Vagina (tissue), 2 donors: ENCODE measurements at regions not wholly inside any gene's neighbourhood (a gene's known extent, or its start where the extent isn't known, plus 50 kb on each side); places are given as distances from the start of the nearest gene placed in this dataset.

ENCODE experiments used
- DNase-seq, 2 donors: peaks; one replicate each; pipeline ENCODE4 v3.0.0-alpha.2; 2017; ENCODE audit errors: extremely low spot score in 2 of 2
- H3K27ac ChIP-seq: fragments of 200-600 bp; sonication (generic); one replicate; pipeline ENCODE4 v1.5.1; 2019
- H3K27me3 ChIP-seq: fragments of 200-600 bp; sonication (generic); one replicate; pipeline ENCODE4 v1.5.1; 2019
- H3K36me3 ChIP-seq, 2 donors: fragments of 200-600 bp; sonication (generic); one replicate each; pipeline ENCODE4 v1.5.1; 2017 to 2019
- H3K4me1 ChIP-seq: fragments of 200-600 bp; sonication (generic); one replicate; pipeline ENCODE4 v1.5.1; 2019
- H3K4me3 ChIP-seq, 2 donors: fragments of 200-600 bp; sonication (generic); 1 replicate in 1 of 2; 2 replicates in 1 of 2; pipeline ENCODE4 v1.5.1; 2016 to 2019
- H3K9me3 ChIP-seq: fragments of 200-600 bp; sonication (generic); one replicate; pipeline ENCODE4 v1.5.1; 2019
- POLR2A ChIP-seq, 2 donors: fragments of 450-650 bp; IDR thresholded peaks; one replicate each; pipeline ENCODE4 v1.6.1; 2017; ENCODE audit warnings: antibody characterized with exemption in 2 of 2, mild to moderate bottlenecking in 2 of 2, moderate library complexity in 2 of 2
- POLR2AphosphoS5 ChIP-seq, 2 donors: sonication (generic); formaldehyde crosslinking; IDR thresholded peaks; one replicate each; pipeline ENCODE4 v1.9.0; 2017; ENCODE audit warnings: antibody characterized with exemption in 2 of 2, mild to moderate bottlenecking in 2 of 2, low read depth in 1 of 2; ENCODE audit not compliant: insufficient read depth in 1 of 2
- intact Hi-C: fragments of 100-400 bp; cut with DNase I; formaldehyde crosslinking; loops from one replicate; pipeline ENCODE4 v1.15.1; 2023
- TF ChIP-seq, protein P1 (sequence below), 3 experiments: fragments of 450-650 bp in 2 of 3; fragments of 200-600 bp in 1 of 3; sonication (generic) in 1 of 3; IDR thresholded peaks; one replicate each; pipeline ENCODE4 v1.5.1; 2017 to 2019; ENCODE audit warnings: antibody characterized with exemption in 3 of 3, mild to moderate bottlenecking in 2 of 3, moderate library complexity in 2 of 3

DNA sequence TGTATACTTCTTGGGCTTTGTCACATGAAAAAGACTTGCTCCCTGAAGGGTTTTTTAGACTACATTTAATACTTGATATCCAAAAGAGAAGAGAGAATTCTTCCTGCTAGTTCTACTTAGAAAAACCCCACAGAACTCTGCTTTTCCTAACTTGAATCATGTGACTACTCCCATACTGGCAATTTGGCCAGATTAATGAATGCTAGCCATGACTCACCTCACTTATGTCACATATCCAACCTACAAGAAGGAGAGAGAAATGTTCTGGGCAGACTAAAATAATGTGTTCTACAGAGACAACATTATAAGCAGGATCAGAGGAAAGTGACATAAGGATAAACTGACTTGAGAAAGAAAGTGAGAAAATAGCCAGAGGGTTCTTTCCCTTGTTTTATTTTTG is 249.3 kb upstream of the GULP1 start:
- Histone ChIP-seq H3K27me3 (no peaks in the 10 kb centered on the region), H3K27ac (no peak overlapping the region), H3K9me3 (no peaks in the 10 kb centered on the region), H3K4me3 (no peak overlapping the region), H3K36me3 (no peaks in the 10 kb centered on the region), H3K4me1 (no peaks in the 10 kb centered on the region)
- no peak for TF ChIP-seq POLR2AphosphoS5 (IDR thresholded peaks at IDR 0.05; ENCODE audit: insufficient read depth in 1 of 2, low read depth in 1 of 2)
- TF ChIP-seq POLR2A (IDR thresholded peaks at IDR 0.05), result no peak
- TF ChIP-seq, protein P1, sequence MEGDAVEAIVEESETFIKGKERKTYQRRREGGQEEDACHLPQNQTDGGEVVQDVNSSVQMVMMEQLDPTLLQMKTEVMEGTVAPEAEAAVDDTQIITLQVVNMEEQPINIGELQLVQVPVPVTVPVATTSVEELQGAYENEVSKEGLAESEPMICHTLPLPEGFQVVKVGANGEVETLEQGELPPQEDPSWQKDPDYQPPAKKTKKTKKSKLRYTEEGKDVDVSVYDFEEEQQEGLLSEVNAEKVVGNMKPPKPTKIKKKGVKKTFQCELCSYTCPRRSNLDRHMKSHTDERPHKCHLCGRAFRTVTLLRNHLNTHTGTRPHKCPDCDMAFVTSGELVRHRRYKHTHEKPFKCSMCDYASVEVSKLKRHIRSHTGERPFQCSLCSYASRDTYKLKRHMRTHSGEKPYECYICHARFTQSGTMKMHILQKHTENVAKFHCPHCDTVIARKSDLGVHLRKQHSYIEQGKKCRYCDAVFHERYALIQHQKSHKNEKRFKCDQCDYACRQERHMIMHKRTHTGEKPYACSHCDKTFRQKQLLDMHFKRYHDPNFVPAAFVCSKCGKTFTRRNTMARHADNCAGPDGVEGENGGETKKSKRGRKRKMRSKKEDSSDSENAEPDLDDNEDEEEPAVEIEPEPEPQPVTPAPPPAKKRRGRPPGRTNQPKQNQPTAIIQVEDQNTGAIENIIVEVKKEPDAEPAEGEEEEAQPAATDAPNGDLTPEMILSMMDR (IDR thresholded peaks at IDR 0.05), result no peak
- DNase-seq, result no peak
- intact Hi-C loops, result no loop called here

DNA sequence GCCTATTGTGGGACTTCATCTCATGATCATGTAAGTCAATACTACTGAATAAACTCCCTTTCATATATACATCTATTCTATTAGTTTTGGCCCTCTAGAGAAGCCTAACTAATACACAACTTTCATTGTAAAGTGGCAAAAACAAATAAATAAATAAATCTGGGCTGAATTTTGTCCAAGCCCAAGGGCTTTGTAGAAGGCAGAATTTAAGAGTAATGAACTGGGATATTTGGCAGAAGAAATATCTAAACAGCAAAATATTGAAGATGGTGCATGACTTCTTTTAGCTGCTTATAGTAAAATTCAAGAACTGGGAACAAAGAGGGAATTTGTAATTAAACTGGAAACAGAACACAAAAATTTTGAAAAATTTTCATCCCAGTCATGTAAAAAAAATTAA is 246.7 kb upstream of the GULP1 start:
- Histone ChIP-seq H3K27ac (no peak overlapping the region), H3K9me3 (no peaks in the 10 kb centered on the region), H3K36me3 (no peaks in the 10 kb centered on the region), H3K4me3 (no peak overlapping the region), H3K27me3 (no peaks in the 10 kb centered on the region), H3K4me1 (no peaks in the 10 kb centered on the region)
- no peak for DNase-seq
- TF ChIP-seq, protein P1 (IDR thresholded peaks at IDR 0.05), result no peak
- TF ChIP-seq POLR2A (IDR thresholded peaks at IDR 0.05), result no peak
- TF ChIP-seq POLR2AphosphoS5 (IDR thresholded peaks at IDR 0.05; ENCODE audit: insufficient read depth in 1 of 2, low read depth in 1 of 2), result no peak
- intact Hi-C loops, result no loop called here

DNA sequence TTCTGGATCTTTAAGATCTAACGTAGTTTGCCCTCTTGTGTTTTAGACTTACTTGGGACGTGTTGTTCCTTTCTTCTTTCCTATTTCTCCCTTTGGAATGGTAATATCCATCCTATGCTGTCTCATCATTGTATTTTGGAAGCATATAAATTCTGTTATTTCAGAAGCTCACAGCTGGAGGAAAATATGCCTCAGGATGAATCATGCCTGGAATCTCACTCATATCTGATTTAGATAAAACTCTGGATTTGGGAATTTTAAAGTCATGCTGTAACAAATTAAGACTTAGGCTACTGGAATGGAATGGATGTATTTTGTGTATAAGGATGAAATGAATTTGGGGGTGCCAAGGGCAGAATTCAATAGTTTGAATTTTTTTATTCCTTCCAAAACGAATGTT is 245.2 kb upstream of the GULP1 start:
- intact Hi-C loops, result no loop called here
- no peaks in the 10 kb centered on the region for H3K36me3 ChIP-seq
- DNase-seq, result no peak

DNA sequence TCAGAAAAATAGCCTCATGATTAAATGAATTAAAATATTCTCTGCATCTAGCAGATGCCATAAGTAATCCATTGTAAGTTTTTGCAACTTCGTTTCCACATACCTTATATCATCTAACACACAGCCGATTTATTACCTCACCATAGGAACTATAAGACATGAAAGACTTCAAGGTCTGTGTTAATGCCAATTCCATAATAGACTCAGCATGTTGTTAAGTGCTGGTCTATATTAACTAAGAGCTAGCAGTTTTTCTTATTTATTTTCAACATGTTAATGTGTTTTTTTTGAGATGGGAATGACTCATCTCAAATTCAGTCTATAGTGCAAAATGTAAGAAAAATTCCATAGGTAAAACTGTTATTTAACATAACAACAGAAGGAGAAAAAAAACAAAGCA is 243.9 kb upstream of the GULP1 start:
- TF ChIP-seq POLR2A (IDR thresholded peaks at IDR 0.05), result no peak
- TF ChIP-seq POLR2AphosphoS5 (IDR thresholded peaks at IDR 0.05; ENCODE audit: insufficient read depth in 1 of 2, low read depth in 1 of 2), result no peak
- TF ChIP-seq, protein P1 (IDR thresholded peaks at IDR 0.05), result no peak
- Histone ChIP-seq H3K4me3 (no peak overlapping the region), H3K36me3 (no peaks in the 10 kb centered on the region), H3K27me3 (no peaks in the 10 kb centered on the region), H3K4me1 (no peaks in the 10 kb centered on the region), H3K9me3 (no peaks in the 10 kb centered on the region), H3K27ac (no peak overlapping the region)
- intact Hi-C loops, result no loop called here
- no peak for DNase-seq

More for the DNA sequence above, 245.2 kb upstream of the GULP1 start:
- Histone ChIP-seq H3K4me1 (no peaks in the 10 kb centered on the region), H3K27ac (no peak overlapping the region), H3K27me3 (no peaks in the 10 kb centered on the region), H3K9me3 (no peaks in the 10 kb centered on the region), H3K4me3 (no peak overlapping the region)
- TF ChIP-seq POLR2AphosphoS5 (IDR thresholded peaks at IDR 0.05; ENCODE audit: insufficient read depth in 1 of 2, low read depth in 1 of 2), result no peak
- TF ChIP-seq, protein P1 (IDR thresholded peaks at IDR 0.05), result no peak
- TF ChIP-seq POLR2A (IDR thresholded peaks at IDR 0.05), result no peak

DNA sequence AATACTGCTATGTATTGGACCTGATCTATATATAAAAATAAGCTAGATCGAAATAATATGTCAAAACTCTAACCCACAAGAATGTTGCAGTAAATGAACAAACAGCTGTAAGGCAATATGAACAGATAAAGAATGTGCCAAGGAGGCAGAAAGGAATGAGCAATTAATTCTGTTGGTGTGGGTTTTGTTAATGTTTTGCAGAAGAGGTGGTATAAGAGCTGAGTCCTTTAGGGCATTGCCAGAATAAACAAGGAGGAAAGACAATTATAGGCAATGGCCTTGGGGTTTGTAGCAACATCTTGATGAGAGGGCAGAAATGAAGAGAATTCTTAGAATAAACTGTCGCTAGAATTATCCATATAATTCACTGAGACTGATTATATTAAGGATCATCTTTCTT is 240.9 kb upstream of the GULP1 start:
- Histone ChIP-seq H3K36me3 (no peaks in the 10 kb centered on the region), H3K27me3 (no peaks in the 10 kb centered on the region), H3K27ac (no peak overlapping the region), H3K4me3 (no peak overlapping the region), H3K9me3 (no peaks in the 10 kb centered on the region), H3K4me1 (no peaks in the 10 kb centered on the region)
- intact Hi-C loops, result no loop called here
- DNase-seq, result no peak
- TF ChIP-seq, protein P1 (IDR thresholded peaks at IDR 0.05), result no peak
- TF ChIP-seq POLR2A (IDR thresholded peaks at IDR 0.05) (no peak), POLR2AphosphoS5 (IDR thresholded peaks at IDR 0.05; ENCODE audit: insufficient read depth in 1 of 2, low read depth in 1 of 2) (no peak)
